ENCODE measurements at regions not wholly inside any gene's neighbourhood (a gene's known extent, or its start where the extent isn't known, plus 50 kb on each side); places are given as distances from the start of the nearest gene placed in this dataset.

DNA sequence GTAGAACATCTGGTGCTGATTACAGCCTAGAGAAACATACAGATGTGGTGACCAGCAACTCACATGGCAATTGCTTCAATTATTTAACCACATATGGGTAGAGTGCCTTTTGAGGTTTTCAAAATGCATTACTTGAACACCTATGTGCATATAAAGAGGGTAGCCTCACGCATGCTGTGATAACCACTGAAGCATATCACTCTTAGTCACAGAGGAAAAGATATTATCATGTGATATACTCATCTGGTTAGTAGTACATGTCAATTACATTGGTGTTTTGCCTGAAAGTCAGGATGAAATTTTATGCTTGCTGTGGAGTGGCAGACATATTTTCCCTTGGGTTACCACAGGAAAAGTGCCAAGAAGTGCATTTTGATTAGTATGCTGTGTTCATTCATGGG lies 459.3 kb upstream of the AGTR1 start:
- DNase-seq: no peak

DNA sequence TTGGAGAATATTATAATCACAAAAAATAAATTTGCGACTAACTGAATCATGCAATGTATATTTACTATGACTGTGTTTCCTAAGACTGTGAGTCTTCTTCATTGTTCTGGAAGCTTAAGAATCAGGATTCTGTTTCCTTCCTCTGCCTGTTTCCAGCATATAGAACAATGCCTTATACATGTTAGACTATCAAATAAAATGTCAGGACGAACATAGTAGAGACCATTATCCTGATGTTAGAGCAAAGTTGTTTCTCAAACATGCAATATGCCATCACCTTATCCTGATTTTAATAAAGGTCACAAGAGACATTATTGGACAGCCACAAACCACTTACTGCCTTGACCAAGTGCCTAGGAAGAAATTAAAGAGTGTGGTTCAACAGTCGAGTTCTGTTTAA lies 457.4 kb upstream of the AGTR1 start:
- no peak for DNase-seq

DNA sequence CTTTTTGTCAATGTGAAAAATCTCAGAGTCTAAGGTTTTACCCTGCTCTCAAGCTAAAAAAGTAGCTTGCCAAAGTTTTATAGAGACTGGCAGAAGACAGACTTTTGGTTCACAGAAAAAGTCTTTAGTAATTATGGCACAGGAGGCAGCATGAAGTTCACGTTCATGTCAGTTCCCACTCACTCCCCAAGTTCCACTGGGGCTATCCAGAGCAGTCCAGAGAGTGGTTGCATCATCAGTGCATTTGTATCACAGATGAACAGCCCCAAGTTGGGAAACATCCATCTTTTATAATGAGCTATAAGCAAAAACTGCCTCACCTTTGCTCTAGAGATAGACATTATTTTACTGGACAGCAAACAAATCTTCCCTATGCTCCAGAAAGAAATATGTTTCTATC lies 454.1 kb upstream of the AGTR1 start:
- DNase-seq: no peak

DNA sequence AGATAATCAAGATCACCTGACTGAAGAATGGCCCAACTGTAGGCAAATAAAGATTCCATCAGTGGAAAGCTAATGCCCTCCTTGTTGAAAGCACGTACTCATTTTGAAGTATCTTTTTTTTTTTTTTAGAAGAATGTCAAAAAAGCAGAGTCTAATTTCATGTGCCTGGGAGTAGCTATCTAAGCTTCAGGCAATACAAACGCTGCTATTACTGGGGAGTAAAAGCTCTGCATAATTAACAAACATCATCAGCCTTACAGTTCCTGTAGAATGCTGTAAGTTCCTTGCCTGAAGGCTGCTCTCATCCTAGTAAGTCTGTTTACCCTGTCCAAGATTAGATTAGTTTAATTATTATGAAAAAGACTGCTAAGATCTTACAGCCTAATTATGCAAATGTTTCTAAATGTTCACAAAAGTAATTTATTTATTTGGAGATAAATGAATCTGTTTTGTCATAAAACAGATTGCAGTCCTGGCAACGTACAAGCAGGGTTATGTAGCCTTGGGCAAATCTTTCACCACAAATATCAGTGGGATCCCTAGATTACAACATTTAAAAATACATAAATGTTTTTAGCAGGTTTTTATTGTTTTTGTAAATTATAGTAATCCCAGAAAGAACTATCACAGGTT lies 451.3 kb upstream of the AGTR1 start:
- no peak for DNase-seq

DNA sequence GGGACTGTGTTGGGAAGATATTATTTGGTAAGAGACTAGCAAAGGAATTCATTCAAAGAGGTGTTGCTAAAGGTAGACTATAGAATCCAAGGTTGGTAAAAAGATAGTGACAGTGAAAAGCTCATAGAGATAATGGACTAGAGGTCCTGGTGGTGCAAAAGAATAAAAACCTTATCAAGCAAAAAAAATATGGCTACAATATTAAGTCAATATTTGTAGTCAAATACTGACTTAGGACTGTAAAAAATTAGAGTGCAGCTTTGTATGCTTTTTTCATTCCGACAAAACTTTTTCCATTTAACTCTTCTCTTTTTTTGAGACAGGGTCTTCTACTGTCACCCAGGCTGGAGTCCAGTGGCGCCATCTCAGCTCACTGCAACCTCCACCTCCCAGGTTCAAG lies 444.0 kb upstream of the AGTR1 start:
- no peak for DNase-seq

DNA sequence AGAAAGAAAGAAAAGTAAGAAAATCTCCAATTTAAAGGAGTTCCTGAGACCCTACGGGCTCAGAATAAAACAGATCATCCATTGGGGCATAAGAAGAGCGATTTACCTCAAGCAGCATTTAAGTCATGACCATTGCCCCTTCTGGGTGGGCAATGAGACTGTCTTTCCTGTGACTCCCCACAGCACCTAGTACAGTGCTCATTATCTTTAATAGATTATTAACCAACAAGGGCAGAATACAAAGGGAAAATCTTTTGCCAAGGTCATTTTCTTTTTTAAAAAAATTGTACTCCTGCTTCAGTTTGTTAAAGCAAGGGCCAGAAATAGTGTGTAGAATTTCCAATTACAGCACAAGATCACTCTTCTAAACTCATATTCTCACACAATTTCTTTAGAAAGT lies 443.3 kb upstream of the AGTR1 start:
- DNase-seq: no peak

DNA sequence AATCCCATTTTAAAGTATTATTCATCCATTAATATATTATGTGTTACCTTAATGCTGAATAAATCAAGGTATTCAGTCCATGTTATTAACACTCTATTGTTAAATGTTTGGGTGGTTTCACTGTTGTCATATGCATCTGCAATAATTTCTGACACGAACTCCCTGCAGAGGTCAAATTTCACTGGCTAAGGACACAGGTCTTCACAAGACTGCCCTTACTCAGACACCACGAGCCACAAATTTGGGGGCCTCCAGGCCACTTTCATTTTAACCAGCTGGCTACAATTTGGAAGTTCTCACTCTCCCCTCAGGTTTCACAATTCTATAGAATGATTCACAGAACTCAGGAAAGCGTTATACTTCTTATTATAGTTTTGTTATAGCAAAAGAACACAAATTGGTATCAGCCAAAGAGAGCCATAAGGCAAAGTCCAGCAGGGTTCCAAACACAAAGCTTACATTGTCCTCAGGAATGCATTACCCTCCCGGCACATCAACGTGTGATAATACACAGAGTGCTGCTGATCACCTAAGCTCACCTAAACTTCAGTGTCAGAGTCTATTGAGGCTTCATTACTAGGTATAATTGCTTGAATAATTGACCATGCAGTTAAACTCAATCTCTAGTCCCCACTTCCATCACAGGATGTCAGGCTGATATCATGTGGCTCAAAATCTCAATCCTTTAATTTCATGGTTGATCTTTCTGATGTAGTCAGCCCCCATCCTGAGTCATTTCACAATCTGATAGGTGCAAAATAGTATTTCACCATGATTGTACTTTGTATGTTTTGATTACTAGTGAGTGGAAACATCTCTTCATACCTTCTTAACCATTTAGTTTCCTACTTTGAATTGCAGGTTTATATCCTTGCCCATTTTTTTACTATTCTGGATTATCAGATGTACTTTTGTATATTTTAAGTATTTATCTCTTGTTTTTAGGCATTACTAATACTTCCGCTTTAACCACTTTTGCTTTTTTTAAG lies 441.4 kb upstream of the AGTR1 start:
- no peak for DNase-seq

DNA sequence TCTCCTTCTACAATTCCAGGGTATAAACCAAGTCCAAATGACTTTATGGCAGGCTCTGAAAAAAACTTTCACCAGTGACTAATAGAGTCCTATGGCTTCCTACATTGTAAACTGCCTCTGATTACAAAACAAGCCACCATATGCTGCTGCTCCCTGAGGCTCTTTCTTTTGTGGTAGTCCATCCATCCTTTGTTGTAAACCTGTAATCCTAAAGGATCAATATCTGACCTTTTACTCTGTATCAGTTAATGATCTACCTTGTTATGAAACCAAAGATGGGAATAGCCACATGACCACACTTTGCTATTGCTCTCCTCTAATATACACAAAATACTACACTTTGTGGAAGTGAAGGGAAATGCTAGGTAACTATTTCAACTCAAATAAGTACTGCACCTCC lies 434.7 kb upstream of the AGTR1 start:
- no peak for DNase-seq

DNA sequence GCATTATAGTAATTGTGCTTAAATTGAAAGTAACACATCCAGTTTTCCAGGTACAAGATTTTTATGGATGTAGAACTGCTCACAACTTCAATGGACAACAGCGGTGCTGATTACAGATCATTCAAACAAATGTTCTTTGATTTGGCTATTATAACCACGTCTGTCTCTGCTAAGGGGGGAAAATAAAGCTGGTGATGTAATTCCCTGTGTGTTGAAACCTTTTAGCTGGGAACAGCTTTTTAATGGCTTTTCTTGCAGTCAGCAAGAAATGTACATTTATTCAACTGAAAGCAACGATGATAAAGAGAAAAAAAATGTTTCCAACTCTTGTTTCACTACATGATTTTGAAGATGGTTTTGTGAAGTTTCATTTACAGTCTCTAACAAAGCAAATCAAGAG lies 431.9 kb upstream of the AGTR1 start:
- no peak for DNase-seq

DNA sequence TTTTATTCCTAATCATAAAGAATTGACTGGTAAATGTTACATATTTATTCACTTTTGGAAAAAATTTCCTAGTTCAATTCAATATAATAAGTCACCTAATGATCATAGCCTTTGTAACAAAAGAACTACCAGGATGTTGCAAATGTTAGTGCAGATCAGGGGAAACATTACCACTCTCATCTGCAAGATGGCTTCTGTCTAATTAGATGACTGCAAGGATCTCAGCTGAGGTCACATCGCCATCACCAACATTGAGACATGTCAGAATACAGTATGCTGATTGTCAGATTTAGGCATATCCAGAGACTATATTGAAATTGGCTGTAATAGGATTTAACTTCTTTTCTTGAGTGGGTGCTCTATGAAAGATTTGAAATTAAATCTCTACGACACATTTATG lies 431.4 kb upstream of the AGTR1 start:
- DNase-seq: no peak

DNA sequence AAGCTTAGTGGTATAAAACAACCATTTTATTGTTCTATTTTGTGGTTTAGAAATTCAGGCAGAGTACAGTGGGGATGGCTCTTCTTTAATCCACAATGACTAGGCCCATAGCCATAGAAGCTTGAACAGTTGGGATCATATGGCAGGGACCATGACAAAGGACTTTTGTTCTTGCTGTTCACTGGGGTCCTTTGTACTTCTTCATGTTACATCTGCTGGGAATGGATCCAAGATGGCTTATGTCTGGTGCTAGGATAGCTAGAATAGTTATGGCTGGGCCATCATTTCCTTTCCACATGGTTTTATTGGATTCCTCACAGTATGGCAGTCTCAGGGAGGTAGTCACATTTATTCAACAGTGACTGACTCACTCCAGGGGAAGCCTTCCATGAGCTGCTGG lies 427.9 kb upstream of the AGTR1 start:
- DNase-seq: peak; percentile 88

DNA sequence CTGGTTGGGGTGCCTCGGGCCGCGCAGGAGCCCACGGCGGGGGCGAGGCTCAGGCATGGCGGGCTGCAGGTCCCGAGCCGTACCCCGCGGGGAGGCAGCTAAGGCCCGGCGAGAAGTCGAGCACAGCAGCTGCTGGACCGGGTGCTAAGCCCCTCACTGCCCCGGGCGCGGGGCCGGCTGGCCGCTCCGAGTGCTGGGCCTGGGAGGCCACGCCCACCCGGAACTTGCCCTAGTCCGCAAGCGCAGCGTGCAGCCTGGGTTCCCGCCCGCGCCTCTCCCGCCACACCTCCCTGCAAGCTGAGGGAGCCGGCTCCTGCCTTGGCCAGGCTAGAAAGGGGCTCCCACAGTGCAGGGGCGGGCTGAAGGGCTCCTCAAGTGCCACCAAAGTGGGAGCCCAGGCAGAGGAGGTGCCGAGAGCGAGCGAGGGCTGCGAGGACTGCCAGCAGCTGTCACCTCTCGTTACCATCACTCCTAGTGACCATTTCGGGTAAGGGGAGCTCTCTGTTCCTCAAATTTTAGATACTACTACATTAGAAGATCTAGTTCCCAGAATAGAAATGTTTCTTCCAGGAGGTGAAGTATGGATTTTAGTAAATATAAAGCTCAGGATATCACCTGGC lies 417.0 kb upstream of the AGTR1 start:
- no peak for DNase-seq

DNA sequence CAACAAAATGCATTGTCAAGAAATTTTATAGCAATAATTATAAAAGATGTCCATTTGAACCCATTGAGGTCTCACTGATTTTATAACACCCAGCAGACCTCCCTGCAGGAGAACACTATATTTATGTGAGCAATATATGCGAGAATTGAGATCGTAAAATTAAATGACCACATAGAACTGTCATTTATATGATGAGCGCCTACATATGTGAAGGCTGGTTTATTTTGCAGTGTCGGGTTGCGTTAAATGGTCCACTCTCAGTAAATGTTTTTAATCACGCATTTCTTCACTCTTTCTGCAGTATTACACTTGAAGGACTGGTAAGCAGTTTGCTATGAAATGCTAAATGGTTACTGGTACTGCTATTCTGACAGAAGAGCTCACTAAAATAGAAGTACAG lies 408.5 kb upstream of the AGTR1 start:
- no peak for DNase-seq

DNA sequence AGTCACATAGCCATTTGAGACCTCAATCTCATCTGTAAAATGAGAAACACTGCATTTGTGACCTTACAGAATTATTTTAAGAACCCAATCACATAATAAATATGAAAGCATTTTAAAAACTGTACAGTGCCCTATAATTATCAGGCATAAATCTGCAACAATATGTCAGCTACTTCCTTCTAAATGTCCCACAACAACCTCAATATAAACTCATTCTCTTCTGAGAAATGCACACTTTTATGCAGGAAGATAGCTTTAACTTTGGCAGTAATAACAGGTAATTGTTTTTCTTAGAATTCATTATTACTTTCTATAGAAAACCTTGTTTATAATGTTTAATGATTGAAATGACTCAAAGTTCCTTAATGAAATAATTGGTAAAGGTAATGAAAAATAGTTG lies 400.7 kb upstream of the AGTR1 start:
- no peak for DNase-seq

DNA sequence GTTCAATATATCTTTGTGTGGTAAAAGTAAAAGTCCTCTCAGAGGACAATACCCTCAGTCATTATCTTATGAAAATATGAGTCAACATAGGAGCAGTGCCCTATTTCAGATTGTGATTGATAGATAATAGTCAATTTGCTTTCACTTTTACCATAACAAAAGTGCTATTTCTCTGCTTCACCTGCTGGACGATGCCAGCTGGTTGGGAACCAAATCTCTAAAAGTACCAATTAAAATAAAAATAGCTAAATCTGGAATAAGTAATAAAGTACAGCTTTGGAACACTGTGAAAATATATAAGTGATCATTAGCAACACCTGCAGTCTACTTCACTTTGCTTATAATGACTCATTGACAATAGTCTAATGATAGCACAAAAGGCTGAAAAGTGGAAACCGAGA lies 390.3 kb upstream of the AGTR1 start:
- DNase-seq: no peak

DNA sequence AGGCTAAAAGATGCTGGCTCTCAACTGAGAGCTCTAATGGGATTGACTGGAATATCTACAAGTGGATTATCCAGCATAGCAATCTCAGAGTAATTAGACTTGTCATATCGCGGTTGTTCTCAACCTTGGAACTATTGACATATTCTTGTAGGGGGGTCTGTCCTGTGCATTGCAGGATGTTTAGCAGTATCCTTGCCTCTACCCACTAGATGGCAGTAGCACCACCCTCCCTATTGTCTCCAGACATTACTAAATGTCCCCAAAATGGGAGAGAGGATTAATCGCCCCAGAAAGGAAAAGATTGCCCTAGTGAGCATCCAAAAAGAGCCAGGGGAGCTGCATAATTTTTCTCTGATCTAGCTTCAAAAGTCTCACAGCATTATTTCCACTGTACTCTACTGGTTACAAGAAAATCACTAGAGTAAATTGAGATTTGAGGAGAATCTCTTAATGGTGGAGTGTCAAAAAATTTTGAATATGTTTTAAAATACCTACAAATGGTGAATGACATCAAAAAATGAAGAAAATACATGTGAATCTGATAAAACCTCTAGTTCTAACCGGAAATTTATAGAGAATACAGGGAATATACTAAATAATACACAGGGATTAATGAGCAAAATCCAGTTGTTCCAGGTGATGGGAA lies 388.2 kb upstream of the AGTR1 start:
- DNase-seq: no peak

DNA sequence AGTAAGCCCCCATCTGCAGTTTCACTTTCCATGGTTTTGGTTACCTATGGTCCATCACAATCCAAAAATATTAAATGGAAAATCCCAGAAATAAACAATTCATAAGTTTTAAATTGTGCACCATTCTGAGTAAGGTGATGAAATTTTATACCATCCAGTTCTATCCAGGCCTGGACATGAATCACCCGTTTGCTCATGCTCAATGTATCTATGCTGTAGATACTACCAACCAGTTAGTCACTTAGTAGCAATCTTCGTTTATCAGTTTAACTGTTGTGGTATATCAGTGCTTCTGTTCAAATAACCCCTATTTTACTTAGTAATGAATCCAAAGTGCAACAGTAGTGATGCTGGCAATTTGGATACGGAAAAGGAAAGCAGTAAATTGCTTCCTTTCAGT lies 381.9 kb upstream of the AGTR1 start:
- no peak for DNase-seq

DNA sequence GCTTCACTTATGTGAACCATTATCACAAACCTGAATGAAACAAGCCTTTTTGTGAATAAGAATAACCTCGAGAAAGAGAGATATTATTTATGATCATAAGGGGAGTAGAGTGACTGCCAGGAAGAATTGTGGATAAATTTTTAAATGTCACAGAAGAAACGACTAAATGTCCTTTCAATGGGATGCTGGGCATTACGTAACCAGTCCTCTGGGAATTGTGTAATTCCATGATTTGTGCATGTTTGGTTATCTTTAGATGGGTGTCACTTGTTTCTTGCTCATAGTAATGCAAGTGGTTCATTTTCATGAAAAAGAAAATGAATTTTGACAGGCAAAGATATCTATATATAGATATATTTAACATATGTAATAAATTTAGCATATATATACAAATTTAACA lies 379.5 kb upstream of the AGTR1 start:
- DNase-seq: no peak

DNA sequence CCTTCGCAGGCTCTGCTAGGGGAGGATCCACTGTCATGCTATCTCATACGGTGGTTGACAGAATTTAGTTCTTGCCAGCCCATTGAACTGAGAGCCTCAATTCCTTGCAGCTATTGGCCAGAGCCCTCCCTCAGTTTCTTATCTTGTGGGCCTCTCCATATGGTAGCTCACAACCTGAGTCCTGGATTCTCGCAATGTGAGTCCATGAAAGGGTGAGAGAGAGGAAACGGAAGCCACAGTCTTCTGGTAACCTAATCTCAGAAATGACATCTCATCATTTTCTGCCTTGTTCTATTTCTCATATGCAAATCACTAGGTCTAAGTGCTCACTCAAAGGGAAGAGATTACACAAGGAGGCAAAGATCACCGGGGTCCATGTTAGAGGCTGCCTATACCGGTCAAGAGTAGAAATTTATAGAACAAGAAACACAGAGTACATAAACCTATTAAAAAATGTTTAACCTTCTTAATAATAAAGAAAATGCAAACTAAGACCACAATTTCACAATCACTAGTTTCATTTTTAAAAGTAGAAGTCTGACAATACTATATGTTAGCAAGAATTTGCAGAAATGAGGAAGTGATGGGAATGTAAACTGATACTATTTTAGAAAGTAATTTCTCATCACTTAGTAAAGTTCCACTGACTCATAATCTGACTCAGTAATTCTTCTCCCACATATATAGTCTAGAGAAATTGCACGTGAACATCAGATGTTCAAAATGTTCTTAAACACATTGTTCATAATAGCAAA lies 378.4 kb upstream of the AGTR1 start:
- DNase-seq: no peak

DNA sequence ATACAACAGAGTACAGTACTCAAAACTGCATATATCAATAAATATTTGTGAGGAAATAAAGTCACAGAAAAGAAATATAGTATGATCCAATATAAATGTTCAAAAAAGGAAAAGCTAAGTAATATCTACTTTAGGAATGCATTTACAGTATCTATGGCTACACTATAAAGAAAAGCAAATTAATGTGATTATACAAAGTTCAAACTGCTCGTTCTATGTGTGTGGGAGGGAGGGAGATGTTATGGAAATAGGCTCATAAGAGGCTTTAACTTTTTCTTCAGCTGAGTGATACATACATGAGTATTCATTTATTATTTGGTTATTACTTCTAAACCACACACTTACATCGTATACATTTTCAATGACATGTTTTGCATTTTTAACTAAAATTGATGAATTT lies 377.7 kb upstream of the AGTR1 start:
- no peak for DNase-seq

DNA sequence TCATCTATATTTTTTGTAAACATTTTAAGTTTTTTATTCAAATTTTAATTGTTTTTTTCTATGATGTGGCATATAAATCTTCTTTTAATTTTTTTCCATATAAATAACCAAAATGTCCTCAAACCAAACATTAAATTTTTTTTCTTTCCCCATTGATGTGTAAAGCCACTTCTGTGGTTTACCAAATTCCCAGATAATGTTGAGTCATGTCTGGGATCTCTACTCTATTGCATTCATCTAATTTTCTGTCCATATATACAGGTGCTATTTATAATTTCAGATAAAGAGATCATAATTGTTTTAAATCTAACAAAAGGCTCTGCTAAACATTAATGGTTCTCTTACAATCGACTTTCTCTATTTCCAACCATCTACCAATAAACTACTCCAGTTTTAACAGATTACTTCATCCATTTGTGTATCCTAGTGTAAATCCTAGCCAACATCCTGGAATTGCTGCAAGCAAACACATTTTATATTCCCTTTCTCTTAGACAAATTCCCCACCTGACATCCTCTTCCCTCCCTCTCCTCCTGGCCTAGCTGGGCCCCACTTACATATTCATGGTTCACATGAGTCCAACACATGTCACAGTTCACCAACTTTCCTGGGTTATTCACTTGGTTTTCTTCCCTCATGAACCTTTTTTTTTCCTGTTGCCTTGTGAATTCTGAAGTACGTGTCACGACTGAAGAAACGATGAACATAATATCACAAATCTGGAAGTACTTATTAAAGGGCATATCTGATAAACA lies 368.0 kb upstream of the AGTR1 start:
- DNase-seq: no peak

DNA sequence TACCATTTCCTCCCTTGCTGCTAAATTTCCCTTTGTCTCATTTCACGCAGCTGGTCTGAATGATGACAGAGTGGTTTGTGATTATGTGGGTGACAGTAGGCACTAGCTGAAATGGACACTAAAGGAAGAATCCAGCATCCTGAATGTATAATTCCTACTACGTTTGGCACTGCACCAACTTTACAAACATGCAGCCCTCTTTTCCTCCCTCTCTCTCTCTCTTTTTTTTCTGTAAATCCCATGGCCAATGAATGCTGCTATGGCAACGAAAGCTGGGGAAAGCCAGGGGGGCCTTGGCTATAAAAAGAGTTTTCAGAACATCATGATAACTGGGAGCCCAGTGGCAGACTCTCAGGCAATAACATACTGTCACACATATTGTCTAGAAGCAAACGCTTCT lies 367.2 kb upstream of the AGTR1 start:
- no peak for DNase-seq
